Liver (tissue), 3 donors: ENCODE measurements at regions not wholly inside any gene's neighbourhood (a gene's known extent, or its start where the extent isn't known, plus 50 kb on each side); places are given as distances from the start of the nearest gene placed in this dataset.

Experiments used
- JUND ChIP-seq, 2 donors: IDR thresholded peaks; 2 replicates each; pipeline ENCODE4 v1.6.1; 2016; ENCODE audit warnings: antibody characterized with exemption in 2 of 2
- SP1 ChIP-seq: IDR thresholded peaks from 2 replicates; pipeline ENCODE4 v1.6.1; 2018; ENCODE audit warnings: antibody characterized with exemption, mild to moderate bottlenecking
- YY1 ChIP-seq: IDR thresholded peaks from 2 replicates; pipeline ENCODE4 v1.6.1; 2016; ENCODE audit warnings: antibody characterized with exemption, mild to moderate bottlenecking
- TF ChIP-seq, protein P1 (sequence below): fragments of 150-350 bp; IDR thresholded peaks from 2 replicates; pipeline ENCODE4 v1.5.1; 2017; ENCODE audit warnings: improper control_type of control experiment, low read depth, low read length; ENCODE audit not compliant: missing input control
- donor health status: healthy.
- donor health status: healthy.

DNA sequence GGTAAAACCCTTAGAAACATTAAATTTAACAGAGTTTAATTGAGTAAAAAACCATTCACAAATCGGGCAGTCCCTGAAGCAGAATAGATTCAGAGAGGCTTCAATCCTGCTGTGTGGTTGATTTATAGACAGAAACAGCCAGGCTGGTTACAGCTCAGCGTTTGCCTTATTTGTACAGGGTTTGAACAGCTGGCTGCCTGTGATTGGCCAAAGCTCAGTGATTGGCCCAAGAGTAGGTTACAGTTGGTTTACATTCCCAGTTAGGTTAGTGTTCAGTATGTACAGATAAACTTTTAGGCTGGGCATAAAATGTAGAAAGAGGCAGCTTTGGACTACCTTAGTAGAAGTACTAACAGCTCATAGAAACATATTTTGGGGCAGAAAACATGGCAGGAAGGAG is 210.4 kb upstream of the ELAC2 start:
- TF ChIP-seq, protein P1, sequence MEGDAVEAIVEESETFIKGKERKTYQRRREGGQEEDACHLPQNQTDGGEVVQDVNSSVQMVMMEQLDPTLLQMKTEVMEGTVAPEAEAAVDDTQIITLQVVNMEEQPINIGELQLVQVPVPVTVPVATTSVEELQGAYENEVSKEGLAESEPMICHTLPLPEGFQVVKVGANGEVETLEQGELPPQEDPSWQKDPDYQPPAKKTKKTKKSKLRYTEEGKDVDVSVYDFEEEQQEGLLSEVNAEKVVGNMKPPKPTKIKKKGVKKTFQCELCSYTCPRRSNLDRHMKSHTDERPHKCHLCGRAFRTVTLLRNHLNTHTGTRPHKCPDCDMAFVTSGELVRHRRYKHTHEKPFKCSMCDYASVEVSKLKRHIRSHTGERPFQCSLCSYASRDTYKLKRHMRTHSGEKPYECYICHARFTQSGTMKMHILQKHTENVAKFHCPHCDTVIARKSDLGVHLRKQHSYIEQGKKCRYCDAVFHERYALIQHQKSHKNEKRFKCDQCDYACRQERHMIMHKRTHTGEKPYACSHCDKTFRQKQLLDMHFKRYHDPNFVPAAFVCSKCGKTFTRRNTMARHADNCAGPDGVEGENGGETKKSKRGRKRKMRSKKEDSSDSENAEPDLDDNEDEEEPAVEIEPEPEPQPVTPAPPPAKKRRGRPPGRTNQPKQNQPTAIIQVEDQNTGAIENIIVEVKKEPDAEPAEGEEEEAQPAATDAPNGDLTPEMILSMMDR = no peak
- TF ChIP-seq JUND (IDR thresholded peaks at IDR 0.05) (no peak), SP1 (no peak), YY1 (no peak)
